Endothelial cell (in vitro differentiated cells): ENCODE measurements at regions not wholly inside any gene's neighbourhood (a gene's known extent, or its start where the extent isn't known, plus 50 kb on each side); places are given as distances from the start of the nearest gene placed in this dataset.

Experiments
- DNase-seq: peaks from one replicate; pipeline ENCODE4 v3.0.0; 2021; ENCODE audit warnings: low spot score
- H3K27ac Mint-ChIP-seq: one replicate; pipeline ENCODE4 v1.8.0; 2021; ENCODE audit warnings: mixed read lengths, inconsistent platforms; ENCODE audit not compliant: unreplicated experiment
- H3K27me3 Mint-ChIP-seq: one replicate; pipeline ENCODE4 v1.8.0; 2021; ENCODE audit warnings: mild to moderate bottlenecking, moderate library complexity, mixed read lengths, inconsistent platforms; ENCODE audit not compliant: unreplicated experiment
- H3K36me3 Mint-ChIP-seq: one replicate; pipeline ENCODE4 v1.8.0; 2021; ENCODE audit warnings: mild to moderate bottlenecking, low read depth, mixed read lengths, inconsistent platforms; ENCODE audit not compliant: unreplicated experiment
- H3K4me1 Mint-ChIP-seq: one replicate; pipeline ENCODE4 v1.8.0; 2021; ENCODE audit warnings: mild to moderate bottlenecking, mixed read lengths, inconsistent platforms; ENCODE audit not compliant: unreplicated experiment
- H3K4me3 Mint-ChIP-seq: one replicate; pipeline ENCODE4 v1.8.0; 2021; ENCODE audit warnings: mild to moderate bottlenecking, mixed read lengths, inconsistent platforms; ENCODE audit not compliant: unreplicated experiment
- H3K9me3 Mint-ChIP-seq: one replicate; pipeline ENCODE4 v1.8.0; 2021; ENCODE audit warnings: mixed read lengths, inconsistent platforms; ENCODE audit not compliant: unreplicated experiment
- TF ChIP-seq, protein P1 (sequence below): fragments of 200-600 bp; sonication (generic); IDR thresholded peaks from one replicate; pipeline ENCODE4 v1.5.0; 2021; ENCODE audit warnings: antibody characterized with exemption; ENCODE audit not compliant: unreplicated experiment

DNA sequence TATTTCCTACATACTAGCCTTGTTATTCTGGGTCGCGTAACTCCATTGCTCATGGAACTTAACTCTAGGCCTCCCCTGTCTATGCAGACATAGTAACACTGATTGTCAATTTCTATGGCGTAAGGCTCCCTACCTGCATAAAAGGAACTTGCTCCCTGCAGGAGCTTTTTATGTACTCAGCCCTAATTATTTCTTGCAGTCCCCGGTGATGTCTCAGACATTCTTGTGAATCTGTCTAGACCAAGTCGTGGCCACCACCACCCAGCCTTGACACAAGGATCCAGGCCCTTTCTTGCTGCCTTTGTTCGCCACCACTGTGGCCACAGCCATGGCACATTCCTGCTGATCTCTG lies 189.5 kb upstream of the CTAGE1 start:
- H3K4me3 Mint-ChIP-seq: no peak overlapping the region
- TF ChIP-seq, protein P1, sequence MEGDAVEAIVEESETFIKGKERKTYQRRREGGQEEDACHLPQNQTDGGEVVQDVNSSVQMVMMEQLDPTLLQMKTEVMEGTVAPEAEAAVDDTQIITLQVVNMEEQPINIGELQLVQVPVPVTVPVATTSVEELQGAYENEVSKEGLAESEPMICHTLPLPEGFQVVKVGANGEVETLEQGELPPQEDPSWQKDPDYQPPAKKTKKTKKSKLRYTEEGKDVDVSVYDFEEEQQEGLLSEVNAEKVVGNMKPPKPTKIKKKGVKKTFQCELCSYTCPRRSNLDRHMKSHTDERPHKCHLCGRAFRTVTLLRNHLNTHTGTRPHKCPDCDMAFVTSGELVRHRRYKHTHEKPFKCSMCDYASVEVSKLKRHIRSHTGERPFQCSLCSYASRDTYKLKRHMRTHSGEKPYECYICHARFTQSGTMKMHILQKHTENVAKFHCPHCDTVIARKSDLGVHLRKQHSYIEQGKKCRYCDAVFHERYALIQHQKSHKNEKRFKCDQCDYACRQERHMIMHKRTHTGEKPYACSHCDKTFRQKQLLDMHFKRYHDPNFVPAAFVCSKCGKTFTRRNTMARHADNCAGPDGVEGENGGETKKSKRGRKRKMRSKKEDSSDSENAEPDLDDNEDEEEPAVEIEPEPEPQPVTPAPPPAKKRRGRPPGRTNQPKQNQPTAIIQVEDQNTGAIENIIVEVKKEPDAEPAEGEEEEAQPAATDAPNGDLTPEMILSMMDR: no peak
- no peak for DNase-seq
- no peaks in the 10 kb centered on the region for H3K4me1 Mint-ChIP-seq
- H3K27ac Mint-ChIP-seq: no peak overlapping the region
- H3K36me3 Mint-ChIP-seq: no peaks in the 10 kb centered on the region
- peaks cover 8% of the 10 kb centered on the region for H3K27me3 Mint-ChIP-seq
- no peaks in the 10 kb centered on the region for H3K9me3 Mint-ChIP-seq

DNA sequence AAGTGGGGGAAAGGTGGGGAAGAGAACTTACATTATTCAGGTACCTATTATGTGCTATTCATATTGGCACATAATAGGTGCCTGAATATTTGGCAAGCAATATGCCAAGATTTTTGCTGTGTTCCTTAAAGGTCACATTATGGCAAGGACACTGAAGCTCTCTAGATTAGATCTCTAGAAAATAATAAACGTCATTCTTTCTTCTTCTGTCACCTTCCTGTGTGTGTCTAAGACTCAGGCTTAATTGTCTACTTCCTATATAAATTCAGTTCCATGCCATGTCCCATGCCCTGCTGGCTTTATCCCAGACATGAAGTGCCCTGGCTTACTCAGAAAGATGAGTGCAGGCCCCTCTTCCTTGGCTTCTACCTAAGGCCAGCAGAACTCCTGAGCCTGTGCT lies 191.1 kb upstream of the CTAGE1 start:
- TF ChIP-seq, protein P1: no peak
- Mint-ChIP-seq H3K4me3 (no peak overlapping the region), H3K27ac (no peak overlapping the region), H3K9me3 (no peaks in the 10 kb centered on the region), H3K4me1 (no peaks in the 10 kb centered on the region), H3K27me3 (peaks cover 6% of the 10 kb centered on the region), H3K36me3 (no peaks in the 10 kb centered on the region)
- no peak for DNase-seq

DNA sequence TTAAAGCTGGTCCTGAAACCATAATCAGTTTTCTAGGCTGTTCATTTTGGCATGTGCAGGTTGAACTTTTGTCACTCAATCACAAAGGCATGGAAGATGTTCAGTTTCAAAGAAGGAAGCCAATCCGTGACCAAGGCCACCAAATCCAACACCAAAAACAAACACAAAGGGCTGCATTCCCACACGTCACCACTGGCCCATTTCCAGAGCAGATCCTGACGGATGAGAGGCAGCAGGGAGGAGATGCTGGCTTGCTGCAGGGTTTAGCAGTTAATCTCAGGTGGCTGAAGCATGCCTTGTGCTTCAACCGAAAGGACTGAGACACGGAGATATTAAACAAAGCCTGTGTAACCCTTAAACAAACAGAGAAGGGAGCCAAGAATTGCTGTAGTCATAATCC lies 191.9 kb upstream of the CTAGE1 start:
- Mint-ChIP-seq H3K4me1 (no peaks in the 10 kb centered on the region), H3K4me3 (no peak overlapping the region), H3K9me3 (no peaks in the 10 kb centered on the region), H3K27me3 (peaks cover 6% of the 10 kb centered on the region), H3K27ac (no peak overlapping the region), H3K36me3 (no peaks in the 10 kb centered on the region)
- TF ChIP-seq, protein P1: no peak
- DNase-seq: no peak

DNA sequence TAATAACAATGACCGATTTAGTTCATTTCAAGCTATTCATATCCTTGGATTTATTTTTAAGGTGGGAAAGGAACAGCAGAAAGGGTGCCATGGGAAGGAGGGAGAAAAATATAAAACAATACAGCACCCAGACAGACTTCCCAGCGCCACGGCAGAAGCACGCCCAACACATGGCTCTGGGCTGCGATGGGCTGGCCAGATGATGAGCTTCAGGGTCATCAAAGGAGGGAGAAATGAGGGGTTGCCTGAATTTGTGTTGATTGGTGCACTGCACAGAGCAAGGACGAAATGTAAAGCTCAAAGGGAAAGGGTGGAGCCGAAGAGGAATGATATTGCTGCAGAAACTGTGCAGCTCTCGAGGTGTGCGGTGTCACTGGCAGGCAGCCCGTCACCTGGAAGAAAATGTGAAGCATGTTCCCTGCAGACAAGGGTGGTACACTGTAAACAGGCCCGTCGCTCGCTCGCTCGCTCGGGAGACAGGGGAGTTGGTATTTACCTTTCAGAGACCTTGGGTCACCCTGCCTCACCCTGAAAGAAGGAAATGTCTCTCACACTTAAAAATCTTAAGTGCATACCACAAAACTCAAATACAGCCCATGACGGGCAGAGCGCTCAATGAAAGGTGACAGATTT lies 195.5 kb upstream of the CTAGE1 start:
- no peaks in the 10 kb centered on the region for H3K36me3 Mint-ChIP-seq
- H3K27ac Mint-ChIP-seq: no peak overlapping the region
- H3K9me3 Mint-ChIP-seq: no peaks in the 10 kb centered on the region
- DNase-seq: no peak
- TF ChIP-seq, protein P1: no peak
- H3K27me3 Mint-ChIP-seq: peaks cover 1% of the 10 kb centered on the region
- no peaks in the 10 kb centered on the region for H3K4me1 Mint-ChIP-seq
- H3K4me3 Mint-ChIP-seq: no peak overlapping the region

DNA sequence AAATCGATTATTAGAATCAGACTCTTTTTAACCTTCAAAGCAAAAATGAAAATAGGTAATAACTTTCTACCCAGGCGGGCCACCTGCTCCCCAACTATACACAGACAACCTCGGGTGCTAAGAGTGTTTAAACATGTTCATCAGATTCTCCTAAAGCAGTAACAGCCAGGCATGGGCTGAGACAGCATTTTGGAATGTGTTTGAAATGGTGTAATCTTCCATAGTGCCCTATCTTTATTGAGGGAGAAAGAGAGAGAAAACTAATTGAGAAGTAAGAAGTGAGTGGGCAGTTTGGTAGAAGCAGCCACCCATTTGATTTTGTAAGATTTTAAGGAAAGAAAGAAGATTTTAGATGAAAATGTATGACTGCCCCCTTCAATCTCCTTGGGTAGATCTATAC lies 196.1 kb upstream of the CTAGE1 start:
- no peak for DNase-seq
- H3K27ac Mint-ChIP-seq: no peak overlapping the region
- H3K27me3 Mint-ChIP-seq: peaks cover 1% of the 10 kb centered on the region
- no peak overlapping the region for H3K4me3 Mint-ChIP-seq
- TF ChIP-seq, protein P1: no peak
- no peaks in the 10 kb centered on the region for H3K36me3 Mint-ChIP-seq
- no peaks in the 10 kb centered on the region for H3K9me3 Mint-ChIP-seq
- no peaks in the 10 kb centered on the region for H3K4me1 Mint-ChIP-seq
